ENCODE measurements at regions not wholly inside any gene's neighbourhood (a gene's known extent, or its start where the extent isn't known, plus 50 kb on each side); places are given as distances from the start of the nearest gene placed in this dataset.

- TF ChIP-seq PHF8 (conservative IDR thresholded peaks at IDR 0.05; ENCODE audit: low read depth, low read length), result no peak
Observed at GRCh38 chr4:187470061-187470460, 525.5 kb upstream of the ZFP42 start (continued).

DNA sequence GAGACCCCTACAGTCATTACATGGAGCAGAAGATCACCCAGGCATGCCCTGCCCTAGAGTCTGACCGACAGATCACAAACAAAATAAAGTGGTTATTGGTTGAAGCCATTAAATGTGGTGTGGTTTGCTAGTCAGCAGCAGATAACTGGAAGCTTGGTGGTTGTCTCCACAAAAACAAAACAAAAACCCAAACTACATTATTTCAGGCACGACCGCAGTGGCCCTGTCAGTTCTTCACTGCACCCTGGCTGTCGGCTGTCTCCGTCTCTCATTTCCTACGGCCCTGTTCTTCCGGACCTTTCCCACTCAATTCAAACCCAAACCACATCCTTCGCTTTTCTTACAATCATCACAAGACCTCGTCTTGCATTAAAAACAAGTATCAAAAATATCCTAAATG lies 521.3 kb upstream of the ZFP42 start:
- H4K8ac ChIP-seq (ENCODE audit: extremely low read depth, insufficient read depth, low read length), result no peak overlapping the region
- H3K27ac ChIP-seq (ENCODE audit: low read depth, low read length), result no peak overlapping the region
- no peaks in the 10 kb centered on the region for H3K36me3 ChIP-seq (ENCODE audit: control insufficient read depth in 2 of 4, insufficient read depth in 4 of 4, low read length in 3 of 4)
- no peaks in the 10 kb centered on the region for H3K27me3 ChIP-seq (replicated peaks in 1 of 4; ENCODE audit: control insufficient read depth in 3 of 4, extremely low read depth in 1 of 4, insufficient read depth in 3 of 4, low read length in 3 of 4)
- no peaks in the 10 kb centered on the region for H3K79me2 ChIP-seq (ENCODE audit: control insufficient read depth in 1 of 2, insufficient read depth in 2 of 2, low read length in 2 of 2)
- no peak overlapping the region for H3K23ac ChIP-seq (ENCODE audit: insufficient read length)
- H3K56ac ChIP-seq (replicated peaks; ENCODE audit: insufficient read length, low read depth, low read length), result no peak overlapping the region
- no peaks in the 10 kb centered on the region for H3K79me1 ChIP-seq (ENCODE audit: low read depth, low read length)
- no peaks in the 10 kb centered on the region for H4K20me1 ChIP-seq (replicated peaks in 1 of 2; ENCODE audit: control insufficient read depth in 1 of 2, insufficient read depth in 2 of 2, low read length in 2 of 2)
- TF ChIP-seq SP4 (IDR thresholded peaks at IDR 0.05; ENCODE audit: low read length), result no peak
- no peak for TF ChIP-seq SUZ12 (IDR thresholded peaks at IDR 0.05; ENCODE audit: low read length)
- no peak for TF ChIP-seq YY1 (IDR thresholded peaks at IDR 0.05; ENCODE audit: low read depth, low read length)
- TF ChIP-seq HDAC6 (IDR thresholded peaks at IDR 0.05; ENCODE audit: low read depth, low read length), result no peak
- no peak for TF ChIP-seq KDM5A (IDR thresholded peaks at IDR 0.05; ENCODE audit: low read length)
- TF ChIP-seq TBP (IDR thresholded peaks at IDR 0.05; ENCODE audit: low read depth, low read length), result no peak
- TF ChIP-seq, protein P1, sequence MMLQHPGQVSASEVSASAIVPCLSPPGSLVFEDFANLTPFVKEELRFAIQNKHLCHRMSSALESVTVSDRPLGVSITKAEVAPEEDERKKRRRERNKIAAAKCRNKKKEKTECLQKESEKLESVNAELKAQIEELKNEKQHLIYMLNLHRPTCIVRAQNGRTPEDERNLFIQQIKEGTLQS (IDR thresholded peaks at IDR 0.05; ENCODE audit: insufficient read depth, low read depth, low read length), result no peak
- TF ChIP-seq TEAD4 (IDR thresholded peaks at IDR 0.05; ENCODE audit: low read depth, low read length), result no peak
- no peak for TF ChIP-seq CBX8 (IDR thresholded peaks at IDR 0.05; ENCODE audit: borderline replicate concordance, low read depth, low read length)
- no peak overlapping the region for H3K14ac ChIP-seq (ENCODE audit: insufficient read length)
- no peak overlapping the region for H2AFZ ChIP-seq (ENCODE audit: low read length)
- no peak overlapping the region for H3K9ac ChIP-seq (replicated peaks in 1 of 4; ENCODE audit: extremely low read depth in 1 of 4, low read depth in 3 of 4, low read length in 3 of 4)
- no peak overlapping the region for H3K18ac ChIP-seq (ENCODE audit: extremely low read depth, low read length)
- POLR2A ChIA-PET (ENCODE audit: partially characterized antibody), result no interaction called here
- no peak for DNase-seq (ENCODE audit: low read depth in 1 of 2, low spot score in 2 of 2)
- H4K5ac ChIP-seq (ENCODE audit: insufficient read length, low read depth, low read length), result no peak overlapping the region
- H3K9me3 ChIP-seq (ENCODE audit: insufficient read depth in 2 of 2, low read depth in 1 of 2, low read length in 1 of 2), result no peaks in the 10 kb centered on the region
- no peak overlapping the region for H2AK5ac ChIP-seq (ENCODE audit: low read depth, low read length)
- H2BK5ac ChIP-seq (ENCODE audit: low read depth, low read length), result no peak overlapping the region
- no peak overlapping the region for H3K4ac ChIP-seq (replicated peaks; ENCODE audit: insufficient read length, low read depth, low read length)
- H2BK12ac ChIP-seq (ENCODE audit: low read depth, low read length), result no peak overlapping the region
- H2BK15ac ChIP-seq (ENCODE audit: low read length), result no peak overlapping the region
- 67 to 83% methylated on average over 3 to 9 of the region's 9 CpGs for WGBS, 2 experiments (ENCODE audit: extremely low coverage in 1 of 2, insufficient coverage in 1 of 2, insufficient read length in 1 of 2, insufficient replicate concordance in 2 of 2, low coverage in 1 of 2, low lambda C conversion rate in 2 of 2, missing lambda C conversion rate in 1 of 2)
- no peak for FAIRE-seq
- no peaks in the 10 kb centered on the region for H3K23me2 ChIP-seq (ENCODE audit: low read depth, low read length)
- H4K91ac ChIP-seq (replicated peaks; ENCODE audit: insufficient read length, low read length), result no peak overlapping the region
- no peak overlapping the region for H2BK20ac ChIP-seq (ENCODE audit: low read length)
- H3K4me3 ChIP-seq (ENCODE audit: extremely low read depth in 1 of 4, insufficient read depth in 2 of 4, low read depth in 3 of 4, low read length in 4 of 4), result no peak overlapping the region
- CTCF ChIA-PET (ENCODE audit: partially characterized antibody), result no interaction called here
- H2BK120ac ChIP-seq (replicated peaks; ENCODE audit: low read depth, low read length), result no peak overlapping the region
- H3K4me1 ChIP-seq (replicated peaks in 1 of 4; ENCODE audit: control insufficient read depth in 3 of 4, insufficient read depth in 4 of 4, low read length in 3 of 4), result no peaks in the 10 kb centered on the region
- H3K4me2 ChIP-seq (ENCODE audit: insufficient read depth in 1 of 2, low read depth in 2 of 2, low read length in 2 of 2), result no peak overlapping the region

Measured in H1 (cell line).